Stimulated activated CD4-positive, alpha-beta T cell treated with anti-CD3 and anti-CD28 coated beads, Interleukin-1b, Interleukin-23, amount 100 ng/mL, for 48 hours (primary cell): ENCODE measurements at regions not wholly inside any gene's neighbourhood (a gene's known extent, or its start where the extent isn't known, plus 50 kb on each side); places are given as distances from the start of the nearest gene placed in this dataset.

ENCODE experiments used
- DNase-seq: peaks from one replicate; pipeline ENCODE4 v3.0.0-alpha.2; 2020

GRCh38 chr4:22216278-22216677 is 267.7 kb upstream of the KCNIP4 start:
- DNase-seq, result no peak

- DNase-seq, result no peak
These were observed 266.5 kb upstream of the KCNIP4 start for GRCh38 chr4:22215084-22215483.

GRCh38 chr4:22203711-22204011 is 255.1 kb upstream of the KCNIP4 start:
- DNase-seq, result no peak

GRCh38 chr4:22202975-22203710 is 254.6 kb upstream of the KCNIP4 start:
- DNase-seq, result no peak

- DNase-seq, result no peak
These were observed 253.8 kb upstream of the KCNIP4 start for GRCh38 chr4:22202246-22202974.

GRCh38 chr4:22201256-22201655 is 252.7 kb upstream of the KCNIP4 start:
- no peak for DNase-seq

GRCh38 chr4:22196551-22196950 is 248.0 kb upstream of the KCNIP4 start:
- DNase-seq, result no peak

GRCh38 chr4:22192084-22192511 is 243.5 kb upstream of the KCNIP4 start:
- no peak for DNase-seq

- DNase-seq, result no peak
These were observed 243.0 kb upstream of the KCNIP4 start for GRCh38 chr4:22191565-22191964.

- no peak for DNase-seq
These were observed 242.3 kb upstream of the KCNIP4 start for GRCh38 chr4:22190855-22191254.

GRCh38 chr4:22187203-22187820 is 238.7 kb upstream of the KCNIP4 start:
- DNase-seq, result no peak

- no peak for DNase-seq
These were observed 233.2 kb upstream of the KCNIP4 start for GRCh38 chr4:22181736-22182135.

GRCh38 chr4:22179124-22179874 is 230.7 kb upstream of the KCNIP4 start:
- DNase-seq, result no peak

- no peak for DNase-seq
These were observed 226.1 kb upstream of the KCNIP4 start for GRCh38 chr4:22174640-22175039.

GRCh38 chr4:22170353-22170752 is 221.8 kb upstream of the KCNIP4 start:
- DNase-seq, result no peak

GRCh38 chr4:22167201-22167600 is 218.6 kb upstream of the KCNIP4 start:
- DNase-seq, result no peak

- no peak for DNase-seq
These were observed 213.9 kb upstream of the KCNIP4 start for GRCh38 chr4:22162454-22162853.

- no peak for DNase-seq
These were observed 182.2 kb upstream of the KCNIP4 start for GRCh38 chr4:22130741-22131140.

- no peak for DNase-seq
These were observed 181.0 kb upstream of the KCNIP4 start for GRCh38 chr4:22129454-22130029.

- no peak for DNase-seq
These were observed 173.5 kb upstream of the KCNIP4 start for GRCh38 chr4:22122062-22122461.

- no peak for DNase-seq
These were observed 166.7 kb upstream of the KCNIP4 start for GRCh38 chr4:22115262-22115661.

GRCh38 chr4:22103768-22104167 is 155.2 kb upstream of the KCNIP4 start:
- DNase-seq, result no peak

- no peak for DNase-seq
These were observed 151.3 kb upstream of the KCNIP4 start for GRCh38 chr4:22099896-22100295.
